ENCODE measurements at regions not wholly inside any gene's neighbourhood (a gene's known extent, or its start where the extent isn't known, plus 50 kb on each side); places are given as distances from the start of the nearest gene placed in this dataset.

GRCh38 chr4:104263100-104263499 lies 231.6 kb downstream of the CXXC4 start:
- CTCF ChIA-PET (ENCODE audit: partially characterized antibody): no interaction called here
- Histone ChIP-seq H3K4me1 (ENCODE audit: insufficient read depth, low read length) (no peaks in the 10 kb centered on the region), H3K27me3 (ENCODE audit: insufficient read depth, low read length) (no peaks in the 10 kb centered on the region), H3K27ac (ENCODE audit: low read depth, low read length) (no peak overlapping the region), H3K4me3 (ENCODE audit: low read length in 2 of 2) (no peak overlapping the region), H3K9me3 (ENCODE audit: control insufficient read depth in 1 of 2, low read length in 2 of 2) (no peaks in the 10 kb centered on the region), H3K36me3 (ENCODE audit: insufficient read depth, low read length) (no peaks in the 10 kb centered on the region)
- Mint-ChIP-seq H3K36me3 (no peaks in the 10 kb centered on the region), H3K4me3 (no peak overlapping the region), H3K27ac (no peak overlapping the region), H3K9me3 (peaks cover 0 to 2% (median 0%) of the 10 kb centered on the region in 8 donors), H3K27me3 (no peaks in the 10 kb centered on the region), H3K4me1 (no peaks in the 10 kb centered on the region)
- no peak for DNase-seq
- POLR2A ChIA-PET (ENCODE audit: partially characterized antibody): no interaction called here
- intact Hi-C loops (cut with micrococcal nuclease): no loop called here

- no peak overlapping the region for H3K27ac Mint-ChIP-seq
Measured at GRCh38 chr4:104262678-104263077, 232.0 kb downstream of the CXXC4 start.

GRCh38 chr4:104248726-104249125 lies 246.0 kb downstream of the CXXC4 start:
- H3K4me1 Mint-ChIP-seq: no peaks in the 10 kb centered on the region
- H3K27me3 Mint-ChIP-seq: no peaks in the 10 kb centered on the region
- peaks cover 0 to 23% (median 9%) of the 10 kb centered on the region in 8 donors for H3K9me3 Mint-ChIP-seq
- no peaks in the 10 kb centered on the region for H3K36me3 ChIP-seq (ENCODE audit: insufficient read depth, low read length)
- no peaks in the 10 kb centered on the region for H3K4me1 ChIP-seq (ENCODE audit: insufficient read depth, low read length)
- no peaks in the 10 kb centered on the region for H3K9me3 ChIP-seq (ENCODE audit: control insufficient read depth in 1 of 2, low read length in 2 of 2)
- no peaks in the 10 kb centered on the region for H3K36me3 Mint-ChIP-seq
- H3K4me3 Mint-ChIP-seq: no peak overlapping the region
- intact Hi-C loops (cut with micrococcal nuclease): no loop called here
- CTCF ChIA-PET (ENCODE audit: partially characterized antibody): no interaction called here
- POLR2A ChIA-PET (ENCODE audit: partially characterized antibody): no interaction called here
- no peak for DNase-seq
- no peak overlapping the region for H3K27ac ChIP-seq (ENCODE audit: low read depth, low read length)
- H3K27me3 ChIP-seq (ENCODE audit: insufficient read depth, low read length): no peaks in the 10 kb centered on the region
- no peak overlapping the region for H3K27ac Mint-ChIP-seq
- no peak overlapping the region for H3K4me3 ChIP-seq (ENCODE audit: low read length in 2 of 2)

More at GRCh38 chr4:104262678-104263077, 232.0 kb downstream of the CXXC4 start:
- H3K27me3 ChIP-seq (ENCODE audit: insufficient read depth, low read length): no peaks in the 10 kb centered on the region
- H3K36me3 Mint-ChIP-seq: no peaks in the 10 kb centered on the region
- no peak overlapping the region for H3K27ac ChIP-seq (ENCODE audit: low read depth, low read length)
- no peak for DNase-seq
- H3K9me3 Mint-ChIP-seq: peaks cover 0 to 2% (median 0%) of the 10 kb centered on the region in 8 donors
- H3K4me3 ChIP-seq (ENCODE audit: low read length in 2 of 2): no peak overlapping the region
- no peaks in the 10 kb centered on the region for H3K27me3 Mint-ChIP-seq
- no peak overlapping the region for H3K4me3 Mint-ChIP-seq
- H3K4me1 ChIP-seq (ENCODE audit: insufficient read depth, low read length): no peaks in the 10 kb centered on the region
- H3K9me3 ChIP-seq (ENCODE audit: control insufficient read depth in 1 of 2, low read length in 2 of 2): no peaks in the 10 kb centered on the region
- CTCF ChIA-PET (ENCODE audit: partially characterized antibody): no interaction called here
- no peaks in the 10 kb centered on the region for H3K4me1 Mint-ChIP-seq
- no peaks in the 10 kb centered on the region for H3K36me3 ChIP-seq (ENCODE audit: insufficient read depth, low read length)
- intact Hi-C loops (cut with micrococcal nuclease): no loop called here
- POLR2A ChIA-PET (ENCODE audit: partially characterized antibody): no interaction called here

DNA sequence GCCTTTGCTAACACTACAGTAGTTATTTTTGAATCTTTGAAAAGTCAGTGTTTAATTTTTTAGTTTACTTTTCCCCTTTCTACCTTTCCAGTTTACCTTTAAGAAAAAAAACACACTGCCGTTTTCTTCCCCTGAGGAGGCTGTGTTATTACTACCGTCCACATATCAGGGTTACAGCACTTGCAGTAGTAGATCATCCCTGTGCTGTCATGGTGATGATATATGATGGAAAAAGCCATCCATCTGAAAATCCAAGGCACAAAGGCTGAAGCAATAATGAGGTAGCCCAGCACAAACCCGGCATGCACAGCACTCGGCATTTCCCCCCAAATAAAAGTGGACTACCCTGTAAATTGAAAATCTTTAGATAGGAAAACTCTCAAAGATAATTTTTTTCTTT lies 258.7 kb downstream of the CXXC4 start:
- Mint-ChIP-seq H3K4me1 (no peaks in the 10 kb centered on the region), H3K4me3 (no peak overlapping the region), H3K27me3 (no peaks in the 10 kb centered on the region), H3K27ac (no peak overlapping the region), H3K36me3 (no peaks in the 10 kb centered on the region), H3K9me3 (peaks cover 0 to 4% (median under 1%) of the 10 kb centered on the region in 8 donors)
- Histone ChIP-seq H3K36me3 (ENCODE audit: insufficient read depth, low read length) (no peaks in the 10 kb centered on the region), H3K9me3 (ENCODE audit: control insufficient read depth in 1 of 2, low read length in 2 of 2) (no peaks in the 10 kb centered on the region), H3K4me1 (ENCODE audit: insufficient read depth, low read length) (no peaks in the 10 kb centered on the region), H3K27ac (ENCODE audit: low read depth, low read length) (no peak overlapping the region), H3K27me3 (ENCODE audit: insufficient read depth, low read length) (no peaks in the 10 kb centered on the region), H3K4me3 (ENCODE audit: low read length in 2 of 2) (no peak overlapping the region)
- POLR2A ChIA-PET (ENCODE audit: partially characterized antibody): no interaction called here
- intact Hi-C loops (cut with micrococcal nuclease): no loop called here
- CTCF ChIA-PET (ENCODE audit: partially characterized antibody): no interaction called here
- DNase-seq: no peak

GRCh38 chr4:104217526-104217925 lies 277.2 kb downstream of the CXXC4 start:
- Histone ChIP-seq H3K4me1 (ENCODE audit: insufficient read depth, low read length) (no peaks in the 10 kb centered on the region), H3K27me3 (ENCODE audit: insufficient read depth, low read length) (no peaks in the 10 kb centered on the region), H3K4me3 (ENCODE audit: low read length in 2 of 2) (no peak overlapping the region), H3K27ac (ENCODE audit: low read depth, low read length) (no peak overlapping the region), H3K36me3 (ENCODE audit: insufficient read depth, low read length) (no peaks in the 10 kb centered on the region), H3K9me3 (ENCODE audit: control insufficient read depth in 1 of 2, low read length in 2 of 2) (no peaks in the 10 kb centered on the region)
- Mint-ChIP-seq H3K27ac (no peak overlapping the region), H3K4me3 (no peak overlapping the region), H3K9me3 (peaks cover 0 to 6% (median 2%) of the 10 kb centered on the region in 8 donors), H3K27me3 (no peaks in the 10 kb centered on the region), H3K4me1 (no peaks in the 10 kb centered on the region), H3K36me3 (no peaks in the 10 kb centered on the region)
- CTCF ChIA-PET (ENCODE audit: partially characterized antibody): no interaction called here
- no peak for DNase-seq
- intact Hi-C loops (cut with micrococcal nuclease): no loop called here
- POLR2A ChIA-PET (ENCODE audit: partially characterized antibody): no interaction called here

- POLR2A ChIA-PET (ENCODE audit: partially characterized antibody): no interaction called here
- H3K36me3 Mint-ChIP-seq: no peaks in the 10 kb centered on the region
- H3K4me1 Mint-ChIP-seq: no peaks in the 10 kb centered on the region
- Histone ChIP-seq H3K27me3 (ENCODE audit: insufficient read depth, low read length) (no peaks in the 10 kb centered on the region), H3K4me1 (ENCODE audit: insufficient read depth, low read length) (no peaks in the 10 kb centered on the region), H3K4me3 (ENCODE audit: low read length in 2 of 2) (no peak overlapping the region), H3K27ac (ENCODE audit: low read depth, low read length) (no peak overlapping the region), H3K9me3 (ENCODE audit: control insufficient read depth in 1 of 2, low read length in 2 of 2) (no peaks in the 10 kb centered on the region), H3K36me3 (ENCODE audit: insufficient read depth, low read length) (no peaks in the 10 kb centered on the region)
- intact Hi-C loops (cut with micrococcal nuclease): no loop called here
- no peak for DNase-seq
- H3K27ac Mint-ChIP-seq: no peak overlapping the region
- CTCF ChIA-PET (ENCODE audit: partially characterized antibody): no interaction called here
- no peak overlapping the region for H3K4me3 Mint-ChIP-seq
- peaks cover 0 to 6% (median under 1%) of the 10 kb centered on the region in 8 donors for H3K9me3 Mint-ChIP-seq
- H3K27me3 Mint-ChIP-seq: no peaks in the 10 kb centered on the region
Measured at GRCh38 chr4:104211657-104212056, 283.0 kb downstream of the CXXC4 start.

GRCh38 chr4:104210420-104210819 lies 284.3 kb downstream of the CXXC4 start:
- Histone ChIP-seq H3K27ac (ENCODE audit: low read depth, low read length) (no peak overlapping the region), H3K36me3 (ENCODE audit: insufficient read depth, low read length) (no peaks in the 10 kb centered on the region), H3K4me3 (ENCODE audit: low read length in 2 of 2) (no peak overlapping the region), H3K4me1 (ENCODE audit: insufficient read depth, low read length) (no peaks in the 10 kb centered on the region), H3K9me3 (ENCODE audit: control insufficient read depth in 1 of 2, low read length in 2 of 2) (no peaks in the 10 kb centered on the region), H3K27me3 (ENCODE audit: insufficient read depth, low read length) (no peaks in the 10 kb centered on the region)
- intact Hi-C loops (cut with micrococcal nuclease): no loop called here
- H3K4me3 Mint-ChIP-seq: no peak overlapping the region
- H3K27ac Mint-ChIP-seq: no peak overlapping the region
- no peaks in the 10 kb centered on the region for H3K4me1 Mint-ChIP-seq
- ChIA-PET CTCF (ENCODE audit: partially characterized antibody) (no interaction called here), POLR2A (ENCODE audit: partially characterized antibody) (no interaction called here)
- H3K27me3 Mint-ChIP-seq: no peaks in the 10 kb centered on the region
- H3K9me3 Mint-ChIP-seq: peaks cover 0 to 4% (median 0%) of the 10 kb centered on the region in 8 donors
- no peaks in the 10 kb centered on the region for H3K36me3 Mint-ChIP-seq
- no peak for DNase-seq

GRCh38 chr4:104206784-104207183 lies 287.9 kb downstream of the CXXC4 start:
- intact Hi-C loops (cut with micrococcal nuclease): no loop called here
- ChIA-PET CTCF (ENCODE audit: partially characterized antibody) (no interaction called here), POLR2A (ENCODE audit: partially characterized antibody) (no interaction called here)
- no peaks in the 10 kb centered on the region for H3K4me1 Mint-ChIP-seq
- DNase-seq: no peak
- no peaks in the 10 kb centered on the region for H3K36me3 Mint-ChIP-seq
- no peaks in the 10 kb centered on the region for H3K36me3 ChIP-seq (ENCODE audit: insufficient read depth, low read length)
- H3K9me3 ChIP-seq (ENCODE audit: control insufficient read depth in 1 of 2, low read length in 2 of 2): no peaks in the 10 kb centered on the region
- H3K27me3 Mint-ChIP-seq: no peaks in the 10 kb centered on the region
- H3K27ac ChIP-seq (ENCODE audit: low read depth, low read length): no peak overlapping the region
- peaks cover 0 to 13% (median 6%) of the 10 kb centered on the region in 8 donors for H3K9me3 Mint-ChIP-seq
- H3K4me3 ChIP-seq (ENCODE audit: low read length in 2 of 2): no peak overlapping the region
- no peaks in the 10 kb centered on the region for H3K4me1 ChIP-seq (ENCODE audit: insufficient read depth, low read length)
- no peak overlapping the region for H3K4me3 Mint-ChIP-seq
- H3K27ac Mint-ChIP-seq: no peak overlapping the region
- no peaks in the 10 kb centered on the region for H3K27me3 ChIP-seq (ENCODE audit: insufficient read depth, low read length)

All from CD4-positive, alpha-beta memory T cell (primary cell).